HG03520 (cell line): ENCODE measurements at regions not wholly inside any gene's neighbourhood (a gene's known extent, or its start where the extent isn't known, plus 50 kb on each side); places are given as distances from the start of the nearest gene placed in this dataset.
"Not testable (repeated sequence)": the region's sequence is repeated elsewhere in the genome, so short reads cannot be mapped to it uniquely, and the experiment has no call there.

Experiments
- ATAC-seq: cut with Tn5 transposase; IDR thresholded peaks from one replicate; pipeline ENCODE4 v1.9.1; 2021; ENCODE audit warnings: mild to moderate bottlenecking, moderate library complexity; ENCODE audit not compliant: unreplicated experiment

- no peak for ATAC-seq
Observed at GRCh38 chr4:92199135-92199534, 104.6 kb upstream of the GRID2 start.

GRCh38 chr4:92210906-92211305 lies 92.9 kb upstream of the GRID2 start:
- ATAC-seq, result no peak

- ATAC-seq, result no peak
Observed at GRCh38 chr4:92215476-92215875, 88.3 kb upstream of the GRID2 start.

- ATAC-seq, result no peak
Observed at GRCh38 chr4:92231511-92231910, 72.3 kb upstream of the GRID2 start.

- no peak for ATAC-seq
Observed at GRCh38 chr4:92232566-92232965, 71.2 kb upstream of the GRID2 start.

- no peak for ATAC-seq
Observed at GRCh38 chr4:92234393-92235176, 69.2 kb upstream of the GRID2 start.

GRCh38 chr4:92235731-92236130 lies 68.0 kb upstream of the GRID2 start:
- no peak for ATAC-seq

- no peak for ATAC-seq
Observed at GRCh38 chr4:92236877-92237276, 66.9 kb upstream of the GRID2 start.

- no peak for ATAC-seq
Observed at GRCh38 chr4:92237559-92237958, 66.2 kb upstream of the GRID2 start.

- ATAC-seq, result no peak
Observed at GRCh38 chr4:92241094-92241493, 62.7 kb upstream of the GRID2 start.

GRCh38 chr4:92246384-92246783 lies 57.4 kb upstream of the GRID2 start:
- no peak for ATAC-seq

GRCh38 chr4:92249541-92249940 lies 54.2 kb upstream of the GRID2 start:
- ATAC-seq, result no peak

GRCh38 chr4:92251711-92252110 lies 52.1 kb upstream of the GRID2 start:
- no peak for ATAC-seq

- ATAC-seq, result not testable (repeated sequence)
Observed at GRCh38 chr4:92252358-92252757, 51.4 kb upstream of the GRID2 start.

GRCh38 chr4:92252846-92253245 lies 50.9 kb upstream of the GRID2 start:
- ATAC-seq, result no peak

GRCh38 chr4:92253550-92253949 lies 50.2 kb upstream of the GRID2 start:
- ATAC-seq, result no peak
